H1 (cell line): ENCODE measurements at regions not wholly inside any gene's neighbourhood (a gene's known extent, or its start where the extent isn't known, plus 50 kb on each side); places are given as distances from the start of the nearest gene placed in this dataset. TPM values are rescaled to one million over a fixed set of nuclear protein-coding genes. Genes with fewer than 3 reads are reported as not detected.

ENCODE experiments used
- small RNA-seq: library from polyadenylated mRNA; stranded (forward); fragments of <200 nt; extraction: miRNeasy Mini kit (QIAGEN cat#:217004); gene quantifications from one replicate; pipeline ENCODE3, GENCODE V24; 2013; ENCODE audit not compliant: insufficient read depth

Small RNAs in the stretch of these regions (small RNA-seq; reads per million reads assigned to genes)
- not detected for gene RPS27P20
